ENCODE measurements at regions not wholly inside any gene's neighbourhood (a gene's known extent, or its start where the extent isn't known, plus 50 kb on each side); places are given as distances from the start of the nearest gene placed in this dataset.

DNA sequence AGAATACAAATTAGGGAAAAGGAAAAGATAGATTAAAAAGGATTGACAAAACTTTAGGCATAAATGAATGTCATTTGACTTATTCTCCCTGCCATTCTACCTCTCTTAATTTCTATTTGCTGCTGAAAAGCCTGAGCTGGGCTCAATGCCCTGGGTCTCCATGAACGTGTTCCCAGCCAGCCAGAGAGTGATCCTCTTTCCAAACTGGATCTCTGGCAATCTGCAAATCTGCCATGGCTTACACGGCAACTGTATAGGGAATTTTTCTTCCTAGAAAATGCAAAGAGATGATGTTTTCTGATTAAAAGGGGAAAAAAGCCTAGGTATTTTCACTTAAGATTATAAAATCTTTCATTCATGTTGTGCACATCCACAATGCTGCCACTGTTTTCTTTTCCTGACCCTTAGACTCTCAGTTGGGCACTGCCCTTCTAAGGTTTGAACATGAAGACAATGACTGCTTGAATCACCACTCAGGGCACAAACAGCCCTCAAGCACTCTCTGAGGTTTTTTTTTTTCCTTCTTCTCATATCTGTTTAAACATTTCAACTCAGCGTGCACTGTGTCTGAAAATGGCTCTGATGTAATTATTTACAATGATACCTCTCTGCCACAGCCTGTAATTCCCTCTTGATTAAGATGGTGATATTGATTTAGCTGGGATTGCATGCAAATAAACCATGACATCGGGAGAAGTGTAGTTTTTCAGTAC is 60.3 kb downstream of the DACT1 start:
- H3K27me3 ChIP-seq = no peaks in the 10 kb centered on the region
- H3K4me1 ChIP-seq = no peaks in the 10 kb centered on the region
- no peak overlapping the region for H3K4me3 ChIP-seq
- H3K27ac ChIP-seq = no peak overlapping the region
- intact Hi-C loops (cut with DNase I) = no loop called here
- H3K9me3 ChIP-seq = no peaks in the 10 kb centered on the region
- no peak for DNase-seq (ENCODE audit: extremely low spot score in 2 of 2)
- H3K36me3 ChIP-seq = no peaks in the 10 kb centered on the region
- no peak for TF ChIP-seq POLR2AphosphoS5 (IDR thresholded peaks at IDR 0.05; ENCODE audit: insufficient read depth in 1 of 2, low read depth in 1 of 2)
- TF ChIP-seq POLR2A (IDR thresholded peaks at IDR 0.05) = no peak
- TF ChIP-seq, protein P1, sequence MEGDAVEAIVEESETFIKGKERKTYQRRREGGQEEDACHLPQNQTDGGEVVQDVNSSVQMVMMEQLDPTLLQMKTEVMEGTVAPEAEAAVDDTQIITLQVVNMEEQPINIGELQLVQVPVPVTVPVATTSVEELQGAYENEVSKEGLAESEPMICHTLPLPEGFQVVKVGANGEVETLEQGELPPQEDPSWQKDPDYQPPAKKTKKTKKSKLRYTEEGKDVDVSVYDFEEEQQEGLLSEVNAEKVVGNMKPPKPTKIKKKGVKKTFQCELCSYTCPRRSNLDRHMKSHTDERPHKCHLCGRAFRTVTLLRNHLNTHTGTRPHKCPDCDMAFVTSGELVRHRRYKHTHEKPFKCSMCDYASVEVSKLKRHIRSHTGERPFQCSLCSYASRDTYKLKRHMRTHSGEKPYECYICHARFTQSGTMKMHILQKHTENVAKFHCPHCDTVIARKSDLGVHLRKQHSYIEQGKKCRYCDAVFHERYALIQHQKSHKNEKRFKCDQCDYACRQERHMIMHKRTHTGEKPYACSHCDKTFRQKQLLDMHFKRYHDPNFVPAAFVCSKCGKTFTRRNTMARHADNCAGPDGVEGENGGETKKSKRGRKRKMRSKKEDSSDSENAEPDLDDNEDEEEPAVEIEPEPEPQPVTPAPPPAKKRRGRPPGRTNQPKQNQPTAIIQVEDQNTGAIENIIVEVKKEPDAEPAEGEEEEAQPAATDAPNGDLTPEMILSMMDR (IDR thresholded peaks at IDR 0.05) = no peak

DNA sequence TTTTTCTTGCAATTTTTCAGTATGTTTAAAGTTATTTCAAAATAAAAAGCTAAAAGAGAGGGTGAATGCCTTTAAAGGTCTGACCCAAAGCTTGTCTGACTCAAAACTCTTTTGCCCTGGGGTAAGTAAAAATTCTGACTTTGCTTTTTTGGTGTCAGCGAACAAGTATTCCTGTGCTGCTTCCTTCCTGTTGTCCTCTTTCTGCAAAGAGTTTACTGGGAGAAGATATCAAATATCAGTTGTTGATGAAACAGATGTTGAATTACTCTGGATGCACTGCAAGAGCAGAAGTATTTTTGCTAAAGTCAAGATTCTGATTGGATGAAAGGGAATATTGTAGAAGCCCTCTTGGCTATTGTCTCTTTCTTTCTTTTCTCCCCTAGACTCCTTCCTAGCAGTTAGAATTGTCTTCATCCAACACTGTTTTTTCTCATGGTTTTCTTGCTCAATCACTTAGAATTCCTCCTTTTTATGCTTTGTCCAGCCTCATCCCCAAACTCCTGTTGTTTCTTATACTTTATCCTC is 62.0 kb downstream of the DACT1 start:
- Histone ChIP-seq H3K4me3 (no peak overlapping the region), H3K27me3 (no peaks in the 10 kb centered on the region), H3K9me3 (no peaks in the 10 kb centered on the region), H3K4me1 (no peaks in the 10 kb centered on the region), H3K27ac (no peak overlapping the region), H3K36me3 (no peaks in the 10 kb centered on the region)
- no peak for DNase-seq (ENCODE audit: extremely low spot score in 2 of 2)
- intact Hi-C loops (cut with DNase I) = no loop called here
- TF ChIP-seq, protein P1 (IDR thresholded peaks at IDR 0.05) = no peak
- TF ChIP-seq POLR2A (IDR thresholded peaks at IDR 0.05) (no peak), POLR2AphosphoS5 (IDR thresholded peaks at IDR 0.05; ENCODE audit: insufficient read depth in 1 of 2, low read depth in 1 of 2) (no peak)

DNA sequence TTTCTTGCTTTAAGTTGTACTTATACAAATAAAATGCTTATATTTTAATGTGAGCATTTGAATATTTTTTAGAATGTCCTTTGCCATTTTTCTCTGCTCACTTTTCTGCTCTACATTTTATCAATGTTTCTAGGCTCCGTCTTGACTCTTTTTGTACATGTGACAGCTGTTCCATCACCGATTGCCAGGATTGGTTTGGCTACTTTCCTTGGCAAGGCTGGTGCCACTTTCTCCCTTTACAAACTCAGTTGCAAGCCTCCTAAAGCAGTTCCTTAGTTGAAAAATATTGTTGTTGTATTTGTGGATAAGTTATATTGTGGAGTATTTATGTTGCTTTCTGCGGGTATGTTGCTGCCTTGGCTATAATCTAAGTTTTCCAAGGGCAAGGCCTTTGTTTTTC is 63.4 kb downstream of the DACT1 start:
- Histone ChIP-seq H3K27ac (no peak overlapping the region), H3K27me3 (no peaks in the 10 kb centered on the region), H3K9me3 (no peaks in the 10 kb centered on the region), H3K36me3 (no peaks in the 10 kb centered on the region), H3K4me1 (no peaks in the 10 kb centered on the region), H3K4me3 (no peak overlapping the region)
- DNase-seq (ENCODE audit: extremely low spot score in 2 of 2) = no peak
- intact Hi-C loops (cut with DNase I) = no loop called here
- TF ChIP-seq POLR2AphosphoS5 (IDR thresholded peaks at IDR 0.05; ENCODE audit: insufficient read depth in 1 of 2, low read depth in 1 of 2) = no peak
- TF ChIP-seq POLR2A (IDR thresholded peaks at IDR 0.05) = no peak
- TF ChIP-seq, protein P1 (IDR thresholded peaks at IDR 0.05) = no peak

DNA sequence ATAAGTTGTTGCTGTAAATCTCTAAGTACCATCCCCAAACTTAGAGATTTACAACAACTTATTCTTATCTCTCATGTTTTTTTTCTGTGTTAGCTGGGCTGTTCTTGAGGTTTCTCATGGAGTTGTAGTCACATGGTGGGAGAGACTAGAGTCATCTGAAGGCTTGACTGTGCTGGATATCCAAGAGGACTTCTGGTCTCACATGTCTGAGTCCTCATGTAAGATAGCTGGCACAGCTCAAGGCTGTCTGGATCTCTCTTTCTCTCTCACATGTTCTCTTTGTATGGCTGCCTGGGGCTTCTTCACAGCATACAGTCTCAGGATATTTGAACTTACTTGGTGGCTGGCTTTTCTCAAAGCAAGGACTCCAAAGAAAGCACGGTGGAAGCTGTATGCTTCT is 63.8 kb downstream of the DACT1 start:
- Histone ChIP-seq H3K4me3 (no peak overlapping the region), H3K4me1 (no peaks in the 10 kb centered on the region), H3K27ac (no peak overlapping the region), H3K36me3 (no peaks in the 10 kb centered on the region), H3K9me3 (no peaks in the 10 kb centered on the region), H3K27me3 (no peaks in the 10 kb centered on the region)
- DNase-seq (ENCODE audit: extremely low spot score in 2 of 2) = no peak
- intact Hi-C loops (cut with DNase I) = loop anchor here (1.0 kb wide), 1 partner anchor 10 kb away; no protein-coding TSS in a partner anchor
- TF ChIP-seq POLR2A (IDR thresholded peaks at IDR 0.05) (no peak), POLR2AphosphoS5 (IDR thresholded peaks at IDR 0.05; ENCODE audit: insufficient read depth in 1 of 2, low read depth in 1 of 2) (no peak)
- TF ChIP-seq, protein P1 (IDR thresholded peaks at IDR 0.05) = no peak

Data from vagina (tissue), 2 donors.